GM21528 (cell line): ENCODE measurements at regions not wholly inside any gene's neighbourhood (a gene's known extent, or its start where the extent isn't known, plus 50 kb on each side); places are given as distances from the start of the nearest gene placed in this dataset.

Source experiments
- ATAC-seq: cut with Tn5 transposase; IDR thresholded peaks from one replicate; pipeline ENCODE4 v1.9.1; 2021; ENCODE audit warnings: mild to moderate bottlenecking, moderate library complexity; ENCODE audit not compliant: unreplicated experiment, low FRiP score

DNA sequence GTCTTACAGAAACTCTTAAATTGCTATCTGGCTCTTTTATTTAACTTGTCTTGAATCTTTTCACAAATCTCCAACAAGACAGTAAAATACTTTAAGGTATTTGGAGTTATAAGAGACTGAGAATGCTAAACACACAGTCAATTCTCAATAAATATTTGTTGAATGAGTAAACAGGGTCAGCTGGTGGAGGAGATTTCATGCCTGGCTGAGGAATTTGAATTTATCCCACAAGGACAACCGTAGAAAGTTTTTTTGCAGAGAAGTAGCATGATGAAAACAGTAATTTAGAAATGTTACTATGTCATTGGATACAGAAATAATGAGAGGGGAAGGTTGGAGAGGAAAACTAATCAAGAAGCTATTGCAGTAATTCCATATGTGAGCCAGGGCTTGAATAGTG is 1223.7 kb downstream of the PCDH17 start:
- no peak for ATAC-seq

DNA sequence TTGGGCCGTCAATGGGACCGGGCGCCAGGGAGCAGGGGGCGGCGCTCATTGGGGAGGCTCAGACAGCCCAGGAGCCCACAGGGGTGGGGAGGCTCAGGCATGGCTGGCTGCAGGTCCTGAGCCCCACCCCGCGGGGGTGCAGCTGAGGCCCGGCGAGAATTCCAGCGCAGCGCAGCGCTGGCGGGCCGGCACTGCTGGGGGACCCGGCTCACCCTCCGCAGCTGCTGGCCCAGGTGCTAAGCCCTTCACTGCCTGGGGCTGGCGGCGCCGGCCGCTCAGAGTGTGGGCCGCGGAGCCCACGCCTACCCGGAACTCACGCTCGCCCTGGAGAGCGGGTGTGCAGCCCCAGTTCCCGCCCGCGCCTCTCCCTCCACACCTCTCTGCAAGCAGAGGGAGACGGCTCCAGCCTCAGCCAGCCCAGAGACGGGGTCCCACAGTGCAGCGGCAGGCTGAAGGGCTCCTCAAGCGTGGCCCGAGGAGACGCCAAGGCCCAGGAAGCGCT is 1227.4 kb downstream of the PCDH17 start:
- no peak for ATAC-seq

DNA sequence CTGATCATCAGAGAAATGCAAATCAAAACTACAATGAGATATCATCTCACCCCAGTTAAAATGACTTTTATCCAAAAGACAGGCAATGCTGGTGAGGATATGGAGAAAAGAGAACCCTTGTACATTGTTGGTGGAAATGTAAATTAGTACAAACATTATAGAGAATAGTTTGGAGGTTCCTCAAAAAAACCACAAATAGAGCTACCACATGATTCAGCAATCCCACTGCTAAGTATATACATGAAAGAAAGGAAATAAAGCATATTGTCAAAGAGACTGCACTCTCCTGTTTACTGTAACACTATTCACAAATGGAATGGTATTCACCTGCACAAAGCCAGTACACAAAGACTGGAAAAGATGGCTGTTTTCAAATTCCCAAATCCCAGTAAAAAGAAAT is 1233.7 kb downstream of the PCDH17 start:
- ATAC-seq: no peak

DNA sequence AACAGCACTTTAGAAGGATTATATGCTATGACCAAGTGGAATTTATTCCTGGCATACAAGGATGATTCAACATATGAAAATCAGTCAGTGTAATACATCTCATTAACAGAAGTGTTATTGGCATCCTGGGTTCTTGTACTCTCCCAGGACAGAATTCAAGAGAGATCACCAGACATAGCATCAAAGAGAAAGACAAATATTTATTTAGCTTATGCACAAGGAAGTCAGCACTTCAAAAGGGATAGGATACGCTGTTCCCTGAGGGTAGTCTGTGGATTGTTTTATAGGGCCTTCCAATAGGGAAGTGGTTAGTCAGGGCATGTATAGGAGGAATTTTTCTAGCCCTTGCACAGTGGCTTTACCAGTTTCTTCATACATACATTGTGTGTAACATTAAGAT is 1238.0 kb downstream of the PCDH17 start:
- no peak for ATAC-seq

DNA sequence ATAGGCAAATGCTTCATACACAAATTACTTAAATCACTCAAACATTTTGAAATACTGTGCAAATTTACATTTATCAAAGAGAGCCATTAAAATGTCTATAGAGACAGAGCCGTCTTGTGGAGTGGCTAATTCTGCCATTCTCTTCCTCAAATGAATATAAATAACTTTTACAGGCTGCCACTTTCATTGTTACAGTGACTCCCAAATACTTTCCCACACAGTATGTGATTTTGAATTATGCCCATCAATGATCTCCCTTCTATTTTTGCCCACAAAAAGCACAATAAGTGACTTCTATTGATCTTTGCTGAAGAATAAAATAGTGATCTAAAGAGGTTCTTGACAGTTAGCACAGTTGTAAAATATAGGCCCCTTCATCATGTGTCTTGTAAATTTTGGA is 1244.9 kb downstream of the PCDH17 start:
- no peak for ATAC-seq

DNA sequence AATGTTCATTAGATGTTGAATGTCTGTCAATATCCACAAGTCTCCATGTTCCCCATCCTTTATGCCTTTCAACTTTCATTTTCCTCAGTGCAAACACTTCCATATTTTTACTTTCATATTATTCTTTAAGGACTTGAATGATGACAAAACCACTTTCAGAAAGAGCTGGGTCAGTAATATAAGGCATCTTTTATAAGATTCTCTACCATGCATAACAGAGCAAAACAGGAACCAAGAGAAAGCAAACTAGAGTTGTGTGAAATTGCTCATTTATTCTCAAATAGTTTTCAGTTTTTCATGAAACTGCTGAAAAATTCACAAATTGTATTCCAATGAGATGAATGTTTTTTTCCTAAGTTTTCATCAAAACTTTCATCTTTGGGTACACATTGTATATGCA is 1247.6 kb downstream of the PCDH17 start:
- ATAC-seq: no peak

DNA sequence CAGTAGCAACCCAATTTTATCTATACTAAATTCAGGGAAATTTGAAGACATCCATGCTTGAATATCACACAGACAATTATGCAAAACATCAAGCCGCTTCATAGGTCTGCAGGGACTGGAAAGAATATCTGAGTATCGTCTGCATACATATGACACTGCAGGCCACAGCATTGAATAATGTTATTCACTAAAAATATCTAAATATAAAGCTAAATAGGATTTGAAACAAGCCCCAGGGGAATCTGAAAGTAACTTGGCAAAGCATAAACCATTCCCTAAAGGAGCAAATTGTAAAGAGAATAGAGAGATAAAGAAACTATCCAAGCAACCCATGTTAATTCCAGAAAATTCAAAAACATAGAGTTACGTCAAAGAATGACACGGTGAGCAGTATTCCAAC is 1251.0 kb downstream of the PCDH17 start:
- no peak for ATAC-seq

DNA sequence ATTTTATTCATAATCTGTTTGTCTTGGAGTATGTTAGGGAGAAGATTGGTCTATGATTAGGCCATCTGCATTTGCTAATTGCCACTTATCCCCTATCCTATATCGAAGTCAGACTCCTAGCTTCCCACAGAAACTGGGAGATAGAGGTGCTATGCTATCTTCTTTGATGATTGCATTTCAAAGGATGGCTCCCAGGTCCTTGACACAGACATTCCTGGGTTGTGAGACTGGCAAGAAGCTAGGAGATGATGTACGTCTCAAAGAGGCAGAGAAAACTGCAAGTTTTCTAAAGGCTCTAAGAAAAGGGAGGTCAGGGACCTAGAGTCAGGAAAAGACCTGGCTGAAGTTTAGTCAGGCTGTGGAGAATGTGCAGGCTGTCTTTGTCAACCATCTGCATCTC is 1251.9 kb downstream of the PCDH17 start:
- no peak for ATAC-seq

DNA sequence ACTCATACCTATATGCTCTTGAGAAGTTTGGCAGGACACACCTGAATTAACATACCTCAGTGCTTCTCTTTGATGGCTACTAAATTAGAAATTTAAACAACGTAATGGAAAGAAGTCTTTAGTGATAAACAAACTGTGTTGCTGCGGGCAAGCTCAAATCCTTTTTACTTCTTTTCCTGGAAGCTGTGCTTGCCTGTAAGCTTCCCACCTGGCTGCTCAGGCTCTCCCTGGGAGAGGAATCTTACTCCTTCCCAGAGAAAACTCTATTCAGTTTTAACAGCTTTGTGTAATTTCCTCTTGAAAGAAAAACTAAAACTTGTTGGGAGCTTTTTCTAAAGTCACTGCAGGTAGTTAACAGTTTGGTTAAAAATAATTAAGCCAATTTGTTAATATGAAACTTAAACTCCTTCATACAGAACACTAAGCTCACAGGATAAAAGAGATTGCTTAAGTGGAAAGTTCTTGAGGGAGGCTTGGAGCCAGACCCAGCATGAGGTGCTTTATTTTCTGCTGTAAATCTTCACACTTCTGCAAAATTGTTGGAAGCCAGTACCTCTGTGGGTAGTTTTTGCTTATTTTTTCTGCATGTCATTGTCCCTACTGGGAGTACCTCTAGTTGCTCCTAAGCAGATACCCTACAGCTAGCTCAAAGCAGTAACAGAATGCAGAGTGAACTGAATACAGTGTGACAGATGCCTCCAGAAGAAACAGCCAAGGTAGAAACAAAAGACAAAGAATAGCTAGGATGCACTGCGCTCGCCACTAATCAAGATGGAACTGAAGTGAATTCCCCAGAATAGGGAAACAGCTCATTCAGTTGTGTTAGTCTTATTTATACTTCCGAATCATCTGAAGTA is 1253.0 kb downstream of the PCDH17 start:
- no peak for ATAC-seq

DNA sequence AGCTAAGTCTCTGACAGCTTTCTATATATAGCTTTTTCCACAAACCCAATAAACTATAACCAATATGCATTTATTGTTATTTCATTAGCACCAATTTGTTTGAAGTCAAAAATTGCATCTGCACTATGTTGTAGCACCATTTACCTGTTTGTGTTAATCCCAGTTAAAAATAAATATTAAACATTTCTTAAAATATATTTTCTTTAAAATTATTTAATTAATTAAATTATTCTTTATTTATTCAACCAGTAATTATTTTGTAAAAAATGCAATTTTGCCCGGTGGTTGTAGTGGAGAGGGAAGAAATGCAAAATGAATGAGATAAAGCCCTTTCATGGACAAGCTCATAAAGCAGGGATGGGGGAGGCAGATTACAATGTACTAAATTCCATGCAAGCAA is 1257.9 kb downstream of the PCDH17 start:
- no peak for ATAC-seq

DNA sequence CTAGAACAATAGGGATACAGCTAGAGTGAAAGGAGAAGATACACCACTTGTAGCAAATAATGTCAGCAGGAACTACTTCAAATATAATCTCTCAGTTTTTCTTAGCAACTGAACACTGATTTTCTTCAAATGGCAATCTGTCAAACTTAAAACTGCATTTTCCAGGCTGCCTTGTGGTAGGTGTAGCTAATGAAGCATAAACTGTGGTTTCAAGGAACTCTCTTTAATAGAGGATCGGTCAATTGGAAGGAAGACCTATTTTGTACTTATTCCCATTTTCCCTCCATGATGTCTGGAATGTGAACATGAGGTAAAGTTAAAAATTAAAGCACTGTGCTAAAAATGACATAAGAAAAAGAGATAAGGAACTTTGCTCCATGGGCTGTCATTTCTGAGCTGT is 1261.9 kb downstream of the PCDH17 start:
- ATAC-seq: no peak

DNA sequence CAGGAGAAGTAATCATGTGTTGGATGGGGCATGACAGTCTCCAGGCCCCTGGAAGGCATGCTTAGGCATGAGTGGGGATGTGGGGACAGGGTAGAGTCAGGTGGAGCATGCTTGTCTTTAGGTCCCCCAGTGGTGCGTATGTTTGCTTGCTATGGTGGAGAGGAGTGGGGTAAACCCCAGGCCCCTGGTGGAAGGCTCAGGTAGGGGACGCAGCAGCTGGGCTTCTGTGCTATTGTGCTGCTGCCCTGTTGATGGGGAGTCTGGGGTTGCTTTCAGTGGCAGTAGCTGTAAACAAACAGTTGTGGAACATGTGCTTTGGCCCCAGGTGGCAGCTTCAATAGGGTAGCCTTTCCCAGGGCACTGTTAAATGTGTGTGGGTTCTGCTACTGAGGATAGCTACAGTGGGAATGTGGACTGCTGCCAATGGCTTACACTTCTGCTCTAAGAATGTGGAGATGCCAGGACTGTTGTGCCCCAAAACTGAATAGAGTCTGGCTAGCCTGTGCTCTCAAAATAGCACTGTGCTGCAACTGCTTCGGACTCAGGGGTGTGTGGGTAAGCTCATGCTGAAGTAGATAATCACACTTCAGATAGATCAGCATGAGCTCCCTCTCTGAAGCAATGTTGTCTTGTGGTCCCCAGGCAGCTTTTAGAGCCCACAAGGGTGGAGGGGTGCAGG is 1257.3 kb downstream of the DIAPH3 start:
- ATAC-seq: no peak

DNA sequence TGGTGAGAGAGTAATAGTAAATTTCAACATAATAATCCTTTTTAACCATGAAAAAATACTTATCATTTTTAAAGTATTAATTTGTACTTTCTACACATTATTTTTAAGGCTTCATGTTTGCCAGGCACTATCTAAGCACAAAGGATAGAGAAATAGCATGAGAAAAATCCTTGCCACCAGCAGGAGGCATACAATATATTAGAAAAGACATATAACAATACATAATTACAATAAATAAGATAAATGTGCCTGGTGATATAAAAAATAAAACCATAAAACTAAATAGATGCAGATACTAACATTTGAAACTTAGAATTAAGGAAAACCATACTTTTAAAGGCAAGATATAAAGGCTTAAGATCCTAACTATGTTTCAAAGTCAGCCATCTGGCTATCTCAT is 1256.4 kb downstream of the DIAPH3 start:
- ATAC-seq: no peak

DNA sequence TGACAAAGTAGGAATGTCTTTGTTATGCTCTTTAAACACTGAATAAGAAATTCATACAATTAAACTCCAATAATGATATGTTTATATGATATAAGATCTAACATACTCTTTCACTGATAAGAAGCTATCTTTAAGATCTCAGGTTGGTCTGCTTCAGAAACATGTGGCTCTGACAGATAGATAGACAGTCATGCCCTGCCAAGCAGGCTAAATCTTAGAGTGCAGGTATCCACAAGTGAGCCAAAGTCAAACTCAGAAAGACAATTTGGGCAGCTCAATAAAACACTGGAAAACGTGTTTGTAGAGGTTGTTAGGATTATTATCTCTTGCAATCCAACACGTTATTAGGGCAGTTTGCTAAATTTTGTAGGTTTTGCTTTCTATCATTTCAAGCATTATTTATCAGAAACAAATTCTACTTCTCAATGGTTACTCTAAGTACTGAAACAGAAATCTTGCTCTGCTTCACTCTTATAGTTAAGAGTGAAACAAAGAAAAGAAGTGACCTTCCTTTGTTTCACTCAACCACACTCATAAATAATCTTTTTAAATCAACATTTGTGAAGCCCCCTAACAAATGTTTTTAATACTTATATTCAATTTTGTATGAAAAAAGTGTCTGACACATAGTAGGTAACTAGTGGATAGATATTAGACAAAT is 1255.6 kb downstream of the DIAPH3 start:
- ATAC-seq: no peak

DNA sequence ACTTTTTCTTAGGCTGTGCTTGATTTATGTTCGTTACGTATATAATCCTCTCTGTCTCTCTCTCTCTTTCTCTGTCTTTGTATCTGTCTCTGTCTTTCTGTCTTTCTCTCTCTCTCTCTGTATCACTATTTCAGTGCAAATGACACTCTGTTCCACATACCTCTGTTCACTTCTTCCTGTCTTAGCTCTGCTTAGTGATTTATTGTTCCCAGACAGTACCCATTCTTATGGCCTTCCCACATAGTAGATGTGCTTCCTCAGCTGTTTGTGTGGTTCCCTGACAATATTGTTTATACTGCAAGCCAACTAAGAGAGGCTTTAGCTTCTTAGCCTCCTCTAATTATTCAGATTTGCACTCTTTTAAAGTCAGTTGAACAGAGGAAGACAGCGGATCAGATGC is 1244.2 kb downstream of the DIAPH3 start:
- no peak for ATAC-seq

DNA sequence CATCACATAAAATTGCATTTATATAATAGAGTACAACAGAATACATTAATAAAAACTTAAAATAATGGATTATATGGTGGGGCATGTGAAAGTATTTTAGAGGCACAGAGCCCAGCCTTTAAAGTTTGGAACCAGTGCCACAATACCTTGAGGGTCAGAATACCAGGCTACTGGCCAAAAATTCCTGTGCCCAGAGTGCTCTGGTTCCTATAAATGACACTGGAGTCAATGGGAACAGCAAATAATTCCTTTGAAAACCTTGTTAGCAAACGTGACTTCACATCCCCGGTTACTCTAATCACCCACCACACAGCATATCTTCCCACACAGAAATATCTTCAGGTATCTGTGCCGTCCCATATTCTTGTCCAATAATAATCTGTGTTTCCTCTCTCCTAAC is 1242.6 kb downstream of the DIAPH3 start:
- no peak for ATAC-seq

DNA sequence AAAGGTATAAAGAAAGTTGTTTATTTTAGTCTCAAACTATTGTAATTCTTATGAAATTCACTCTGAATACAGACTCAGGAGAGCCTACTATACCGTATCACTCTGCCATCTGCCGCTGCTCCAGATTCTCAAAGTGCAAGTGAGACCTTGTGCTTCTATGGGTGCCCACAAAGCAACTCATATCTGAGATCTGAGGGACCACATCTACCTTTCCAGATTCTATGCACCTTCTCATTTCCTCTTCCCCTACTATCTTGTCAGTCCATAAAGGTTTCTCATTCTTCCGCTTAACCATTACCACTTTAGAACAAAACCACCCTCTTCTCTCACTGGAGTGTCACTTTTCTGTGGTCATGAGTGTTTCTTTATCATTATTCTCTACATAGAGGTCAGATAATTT is 1236.9 kb downstream of the DIAPH3 start:
- no peak for ATAC-seq

DNA sequence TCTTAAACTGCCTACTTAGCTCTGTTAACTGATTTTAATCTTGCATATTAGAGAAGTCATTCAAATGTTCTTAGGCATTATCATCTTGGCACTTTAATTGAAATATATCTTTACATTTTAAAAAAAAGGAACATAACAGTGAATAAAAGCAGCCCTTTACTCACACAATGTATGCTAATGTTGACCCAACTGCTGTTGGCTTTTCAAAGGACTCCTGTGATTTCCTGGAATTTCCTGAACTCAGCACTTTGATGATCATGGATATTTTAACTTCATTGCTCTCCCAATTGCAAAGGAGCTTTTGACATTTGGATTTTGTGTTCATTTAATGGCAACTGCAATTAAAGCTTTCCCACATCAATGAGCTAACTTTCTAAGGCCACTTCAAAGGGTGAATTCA is 1230.3 kb downstream of the DIAPH3 start:
- no peak for ATAC-seq

DNA sequence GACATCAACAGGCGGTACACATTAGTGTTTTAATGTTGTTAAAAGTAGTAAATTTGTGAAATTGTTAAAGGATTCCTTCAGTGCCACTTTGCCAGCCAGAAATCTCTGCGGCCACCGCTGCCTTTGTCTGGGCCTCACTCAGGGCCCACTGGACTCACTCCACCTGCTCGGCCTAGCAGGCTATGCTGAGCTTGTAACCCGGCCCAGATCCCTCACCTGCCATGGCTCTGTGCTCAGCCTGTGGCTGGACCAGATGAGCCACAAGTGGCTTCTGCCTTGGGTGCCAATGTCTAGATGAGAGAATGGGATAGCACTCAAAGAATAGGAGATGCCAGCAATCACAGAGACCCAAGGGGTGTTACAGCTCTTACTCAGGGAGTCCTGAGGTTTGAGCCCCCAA is 1228.0 kb downstream of the DIAPH3 start:
- ATAC-seq: no peak

DNA sequence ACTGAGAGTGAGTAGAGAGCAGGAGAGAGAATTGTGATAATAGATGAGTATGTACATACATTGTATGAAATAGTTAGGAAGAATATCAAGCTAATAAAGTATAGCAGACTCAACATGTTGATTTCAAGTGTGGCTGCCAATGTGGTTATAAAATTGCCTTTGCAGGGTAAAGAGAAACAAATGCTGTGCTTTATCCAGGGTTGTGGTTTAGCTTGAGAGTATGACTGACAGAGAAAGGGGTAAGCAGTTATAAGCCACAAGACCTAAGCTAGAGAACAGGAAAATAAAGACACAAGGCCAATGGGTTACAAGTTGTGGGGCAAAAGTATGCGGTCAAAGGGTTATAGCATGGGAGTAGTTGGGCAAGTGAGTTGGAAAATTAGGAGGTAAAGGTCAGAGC is 1217.5 kb downstream of the DIAPH3 start:
- ATAC-seq: no peak

DNA sequence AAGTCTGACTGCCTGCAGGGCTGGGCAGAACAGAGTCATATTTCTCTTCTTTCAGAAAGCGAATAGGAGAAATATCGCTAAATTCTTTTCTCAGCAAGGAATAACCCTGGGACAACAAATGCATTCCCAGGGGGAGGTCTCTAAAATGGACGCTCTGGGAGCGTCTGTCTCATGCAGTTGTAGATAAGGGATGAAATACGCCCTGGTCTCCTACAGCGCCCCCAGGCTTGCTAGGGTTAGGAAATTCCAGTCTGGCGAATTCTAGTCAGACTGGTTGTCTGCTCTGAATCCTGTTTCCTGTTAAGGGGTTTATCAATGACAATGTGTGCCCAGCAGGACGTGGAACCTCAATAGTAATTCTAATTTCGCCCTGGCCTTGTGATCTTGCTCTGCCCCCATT is 1214.1 kb downstream of the DIAPH3 start:
- no peak for ATAC-seq
